SK-N-SH (cell line): ENCODE measurements at regions not wholly inside any gene's neighbourhood (a gene's known extent, or its start where the extent isn't known, plus 50 kb on each side); places are given as distances from the start of the nearest gene placed in this dataset.

Source experiments
- CTCF ChIA-PET: fragments of 300-600, 350-600 bp; formaldehyde crosslinking; extraction: SDS; loops from one replicate; lab custom pipeline; 2021; lab: Yijun Ruan, JAX
- POLR2A ChIA-PET: fragments of 350-600 bp; sonication (Branson Sonifier 250); formaldehyde crosslinking; extraction: SDS; loops from one replicate; lab custom pipeline; 2020; ENCODE audit warnings: antibody characterized with exemption, inconsistent platforms; lab: Yijun Ruan, JAX
- DNase-seq: peaks from one replicate; pipeline ENCODE4 v3.0.0; 2012
- H2AFZ ChIP-seq: fragments of 200-600 bp; sonication (generic); 2 replicates; pipeline ENCODE4 v1.8.1; 2016; ENCODE audit warnings: antibody characterized with exemption, mild to moderate bottlenecking, low read depth
- H3F3A ChIP-seq: fragments of 200-600 bp; sonication (generic); replicated peaks from 2 replicates; pipeline ENCODE3; 2016; ENCODE audit warnings: antibody characterized with exemption, mild to moderate bottlenecking; ENCODE audit not compliant: insufficient read depth
- H3K27ac ChIP-seq, 2 experiments: fragments of 200-500 bp in 1 of 2; fragments of 200-600 bp in 1 of 2; sonication (Bioruptor generic) in 1 of 2; sonication (generic), shearing (Covaris generic) in 1 of 2; 2 replicates each; pipeline versions ENCODE4 v1.5.1 to v1.6.1; 2014 to 2016; ENCODE audit warnings: low read depth in 2 of 2, inconsistent platforms in 1 of 2, low read length in 1 of 2, mild to moderate bottlenecking in 1 of 2, mixed read lengths in 1 of 2
- H3K27me3 ChIP-seq: fragments of 200-600 bp; sonication (generic), shearing (Covaris generic); 2 replicates; pipeline ENCODE4 v1.6.1; 2016; ENCODE audit warnings: mixed run types; ENCODE audit not compliant: insufficient read depth
- H3K36me3 ChIP-seq, 2 experiments: fragments of 200-500 bp in 1 of 2; fragments of 200-600 bp in 1 of 2; sonication (Bioruptor generic) in 1 of 2; sonication (generic) in 1 of 2; replicated peaks in 1 of 2; 2 replicates each; pipeline versions ENCODE3 to v1.5.1; 2014 to 2016; ENCODE audit warnings: low read length in 1 of 2, mild to moderate bottlenecking in 1 of 2; ENCODE audit not compliant: insufficient read depth in 2 of 2, control insufficient read depth in 1 of 2
- H3K4me1 ChIP-seq, 2 experiments: fragments of 200-500 bp in 1 of 2; fragments of 200-600 bp in 1 of 2; sonication (Bioruptor generic) in 1 of 2; sonication (generic), shearing (Covaris generic) in 1 of 2; 2 replicates each; pipeline versions ENCODE4 v1.5.1 to v1.6.1; 2014 to 2016; ENCODE audit warnings: low read depth in 1 of 2, low read length in 1 of 2, mixed run types in 1 of 2; ENCODE audit not compliant: insufficient read depth in 2 of 2, control insufficient read depth in 1 of 2
- H3K4me2 ChIP-seq: fragments of 200-600 bp; sonication (generic), shearing (Covaris generic); 2 replicates; pipeline ENCODE4 v1.6.1; 2017; ENCODE audit warnings: mixed run types
- H3K4me3 ChIP-seq, 2 experiments: fragments of 200-500 bp in 1 of 2; fragments of 200-600 bp in 1 of 2; sonication (Bioruptor generic) in 1 of 2; sonication (generic), shearing (Covaris generic) in 1 of 2; 2 replicates each; pipeline versions ENCODE4 v1.5.1 to v1.8.1; 2014 to 2016; ENCODE audit warnings: low read depth in 2 of 2, inconsistent platforms in 1 of 2, low read length in 1 of 2, mild to moderate bottlenecking in 1 of 2, mixed read lengths in 1 of 2, moderate library complexity in 1 of 2
- H3K79me2 ChIP-seq: fragments of 200-600 bp; sonication (generic); 2 replicates; pipeline ENCODE4 v1.8.1; 2017; ENCODE audit warnings: mild to moderate bottlenecking; ENCODE audit not compliant: insufficient read depth
- H3K9ac ChIP-seq: fragments of 200-600 bp; sonication (generic); 2 replicates; pipeline ENCODE4 v1.6.1; 2017; ENCODE audit warnings: mixed run types
- H3K9me2 ChIP-seq: fragments of 200-600 bp; sonication (generic); 2 replicates; pipeline ENCODE4 v1.6.1; 2017; ENCODE audit warnings: mixed run types
- H3K9me3 ChIP-seq: fragments of 200-600 bp; sonication (generic); 2 replicates; pipeline ENCODE4 v1.6.1; 2017; ENCODE audit warnings: mixed run types, mild to moderate bottlenecking, moderate library complexity
- H4K20me1 ChIP-seq: fragments of 200-600 bp; sonication (generic); 2 replicates; pipeline ENCODE4 v1.6.1; 2017; ENCODE audit warnings: mild to moderate bottlenecking, mixed run types; ENCODE audit not compliant: insufficient read depth
- CHD2 ChIP-seq: fragments of 150-350 bp; IDR thresholded peaks from 2 replicates; pipeline ENCODE4 v1.6.1; 2018; ENCODE audit warnings: low read length; ENCODE audit not compliant: partially characterized antibody
- ELF1 ChIP-seq: IDR thresholded peaks from 2 replicates; pipeline ENCODE4 v1.4.0; 2012
- EP300 ChIP-seq, 2 experiments: IDR thresholded peaks; 2 replicates each; pipeline versions ENCODE4 v1.4.0 to v1.6.1; 2012; ENCODE audit warnings: borderline replicate concordance in 1 of 2, low read depth in 1 of 2, low read length in 1 of 2
- EZH2phosphoT487 ChIP-seq: fragments of 200-600 bp; sonication (generic); IDR thresholded peaks from 2 replicates; pipeline ENCODE4 v1.6.1; 2017; ENCODE audit warnings: low read depth, mixed run types, mild to moderate bottlenecking, antibody characterized with exemption, moderate library complexity, borderline replicate concordance
- FOXM1 ChIP-seq: IDR thresholded peaks from 2 replicates; pipeline ENCODE4 v1.4.0; 2012; ENCODE audit warnings: low read depth, mild to moderate bottlenecking
- JUND ChIP-seq: IDR thresholded peaks from 2 replicates; pipeline ENCODE4 v1.4.0; 2012
- MEF2A ChIP-seq: IDR thresholded peaks from 2 replicates; pipeline ENCODE4 v1.4.0; 2012; ENCODE audit warnings: low read depth, borderline replicate concordance
- MXI1 ChIP-seq: IDR thresholded peaks from 2 replicates; pipeline ENCODE4 v1.6.1; 2012; ENCODE audit warnings: mild to moderate bottlenecking, low read depth, low read length, improper control_type of control experiment
- NFIC ChIP-seq: IDR thresholded peaks from 2 replicates; pipeline ENCODE4 v1.4.0; 2012; ENCODE audit warnings: borderline replicate concordance
- POLR2AphosphoS5 ChIP-seq: IDR thresholded peaks from 2 replicates; pipeline ENCODE4 v1.6.1; 2012; ENCODE audit warnings: low read depth, low read length
- RAD21 ChIP-seq: IDR thresholded peaks from 2 replicates; pipeline ENCODE4 v1.6.1; 2012; ENCODE audit warnings: mild to moderate bottlenecking, low read length
- RFX5 ChIP-seq: IDR thresholded peaks from 2 replicates; pipeline ENCODE4 v1.6.1; 2012; ENCODE audit warnings: mild to moderate bottlenecking, improper control_type of control experiment, low read length
- RXRA ChIP-seq: IDR thresholded peaks from 2 replicates; pipeline ENCODE4 v1.4.0; 2012; ENCODE audit warnings: low read depth, mild to moderate bottlenecking, borderline replicate concordance
- SIN3A ChIP-seq: IDR thresholded peaks from 2 replicates; pipeline ENCODE4 v1.6.1; 2012; ENCODE audit warnings: low read depth, mild to moderate bottlenecking, low read length, moderate library complexity, borderline replicate concordance
- TCF12 ChIP-seq: IDR thresholded peaks from 2 replicates; pipeline ENCODE4 v1.4.0; 2012
- TEAD4 ChIP-seq: IDR thresholded peaks from 2 replicates; pipeline ENCODE4 v1.4.0; 2012; ENCODE audit warnings: mild to moderate bottlenecking, borderline replicate concordance; ENCODE audit not compliant: insufficient read depth
- YY1 ChIP-seq: IDR thresholded peaks from 2 replicates; pipeline ENCODE4 v1.4.0; 2012; ENCODE audit warnings: low read depth, mild to moderate bottlenecking
- whole genome bisulfite sequencing: methylation state at CpG from one replicate; pipeline ENCODE4 v1.1.6; 2017; ENCODE audit warnings: low lambda C conversion rate; 5-methylcytosine and 5-hydroxymethylcytosine counted together
- TF ChIP-seq, protein P1 (sequence below): IDR thresholded peaks from 2 replicates; pipeline ENCODE4 v1.6.1; 2012; ENCODE audit warnings: mild to moderate bottlenecking, low read depth, low read length, moderate library complexity
- TF ChIP-seq, protein P2 (sequence below): fragments of 150-350 bp; IDR thresholded peaks from 2 replicates; pipeline ENCODE4 v1.6.1; 2017; ENCODE audit warnings: antibody characterized with exemption, low read length, low read depth, borderline replicate concordance
- TF ChIP-seq, protein P3 (sequence below): fragments of 200-600 bp; sonication (generic); IDR thresholded peaks from 2 replicates; pipeline ENCODE4 v1.6.1; 2017; ENCODE audit warnings: antibody characterized with exemption, mild to moderate bottlenecking, moderate library complexity
- TF ChIP-seq, protein P4 (sequence below): IDR thresholded peaks from 2 replicates; pipeline ENCODE4 v1.4.0; 2012; ENCODE audit warnings: low read depth
- TF ChIP-seq, protein P5 (sequence below): IDR thresholded peaks from 2 replicates; pipeline ENCODE4 v1.4.0; 2012; ENCODE audit warnings: low read depth, borderline replicate concordance

DNA sequence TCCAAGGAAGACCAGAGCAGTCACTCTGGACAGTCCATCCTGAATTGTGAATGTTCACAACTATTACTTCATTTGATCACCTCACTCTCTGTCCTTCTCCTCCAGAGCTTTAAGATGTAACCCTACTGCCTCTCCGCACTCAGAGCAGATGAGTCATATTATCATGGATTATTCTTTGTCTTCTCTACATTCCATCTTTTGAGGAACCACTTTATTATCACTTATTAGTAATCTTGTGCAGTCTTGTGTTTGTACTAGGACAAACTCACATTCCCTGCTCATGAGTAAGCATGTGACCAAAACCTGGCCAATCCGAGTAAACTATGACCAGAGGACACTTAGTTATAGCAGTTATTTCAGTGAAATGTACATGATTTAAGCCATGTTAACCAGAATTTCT, 401.5 kb upstream of the ADGRB3 start (continued):
- TF ChIP-seq, protein P1, sequence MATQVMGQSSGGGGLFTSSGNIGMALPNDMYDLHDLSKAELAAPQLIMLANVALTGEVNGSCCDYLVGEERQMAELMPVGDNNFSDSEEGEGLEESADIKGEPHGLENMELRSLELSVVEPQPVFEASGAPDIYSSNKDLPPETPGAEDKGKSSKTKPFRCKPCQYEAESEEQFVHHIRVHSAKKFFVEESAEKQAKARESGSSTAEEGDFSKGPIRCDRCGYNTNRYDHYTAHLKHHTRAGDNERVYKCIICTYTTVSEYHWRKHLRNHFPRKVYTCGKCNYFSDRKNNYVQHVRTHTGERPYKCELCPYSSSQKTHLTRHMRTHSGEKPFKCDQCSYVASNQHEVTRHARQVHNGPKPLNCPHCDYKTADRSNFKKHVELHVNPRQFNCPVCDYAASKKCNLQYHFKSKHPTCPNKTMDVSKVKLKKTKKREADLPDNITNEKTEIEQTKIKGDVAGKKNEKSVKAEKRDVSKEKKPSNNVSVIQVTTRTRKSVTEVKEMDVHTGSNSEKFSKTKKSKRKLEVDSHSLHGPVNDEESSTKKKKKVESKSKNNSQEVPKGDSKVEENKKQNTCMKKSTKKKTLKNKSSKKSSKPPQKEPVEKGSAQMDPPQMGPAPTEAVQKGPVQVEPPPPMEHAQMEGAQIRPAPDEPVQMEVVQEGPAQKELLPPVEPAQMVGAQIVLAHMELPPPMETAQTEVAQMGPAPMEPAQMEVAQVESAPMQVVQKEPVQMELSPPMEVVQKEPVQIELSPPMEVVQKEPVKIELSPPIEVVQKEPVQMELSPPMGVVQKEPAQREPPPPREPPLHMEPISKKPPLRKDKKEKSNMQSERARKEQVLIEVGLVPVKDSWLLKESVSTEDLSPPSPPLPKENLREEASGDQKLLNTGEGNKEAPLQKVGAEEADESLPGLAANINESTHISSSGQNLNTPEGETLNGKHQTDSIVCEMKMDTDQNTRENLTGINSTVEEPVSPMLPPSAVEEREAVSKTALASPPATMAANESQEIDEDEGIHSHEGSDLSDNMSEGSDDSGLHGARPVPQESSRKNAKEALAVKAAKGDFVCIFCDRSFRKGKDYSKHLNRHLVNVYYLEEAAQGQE = no peak
- TF ChIP-seq JUND = no peak
- TF ChIP-seq, protein P2, sequence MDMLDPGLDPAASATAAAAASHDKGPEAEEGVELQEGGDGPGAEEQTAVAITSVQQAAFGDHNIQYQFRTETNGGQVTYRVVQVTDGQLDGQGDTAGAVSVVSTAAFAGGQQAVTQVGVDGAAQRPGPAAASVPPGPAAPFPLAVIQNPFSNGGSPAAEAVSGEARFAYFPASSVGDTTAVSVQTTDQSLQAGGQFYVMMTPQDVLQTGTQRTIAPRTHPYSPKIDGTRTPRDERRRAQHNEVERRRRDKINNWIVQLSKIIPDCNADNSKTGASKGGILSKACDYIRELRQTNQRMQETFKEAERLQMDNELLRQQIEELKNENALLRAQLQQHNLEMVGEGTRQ = no peak
- no peak for TF ChIP-seq FOXM1
- no peak for TF ChIP-seq CHD2
- TF ChIP-seq EP300 (IDR thresholded peaks at IDR 0.05; ENCODE audit: borderline replicate concordance in 1 of 2, low read depth in 1 of 2, low read length in 1 of 2) = no peak

DNA sequence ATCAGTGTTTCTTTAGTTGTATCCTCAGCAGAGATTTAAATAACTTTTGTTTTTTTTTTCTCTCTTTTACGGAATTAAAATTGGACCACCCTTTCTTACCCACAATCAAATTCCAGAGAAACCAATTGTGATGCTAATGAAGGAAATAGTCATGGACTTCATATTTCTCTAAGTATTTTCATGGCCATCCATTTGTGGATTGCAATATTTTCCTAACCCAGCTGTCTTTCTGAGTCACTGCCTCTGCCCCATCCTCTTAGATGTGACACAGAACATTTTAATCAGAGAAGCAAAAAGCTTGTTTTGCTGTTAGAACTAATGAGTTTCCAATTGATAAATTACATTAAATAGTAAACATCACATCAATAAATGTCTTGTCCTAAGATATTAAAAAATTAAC, 405.5 kb upstream of the ADGRB3 start:
- Histone ChIP-seq H3K27ac (no peak overlapping the region; a peak in 1 of 4 replicates), H3K4me3 (no peak overlapping the region), H2AFZ (no peak overlapping the region), H3K9me3 (no peaks in the 10 kb centered on the region), H3K79me2 (no peaks in the 10 kb centered on the region), H3K36me3 (no peaks in the 10 kb centered on the region), H3K4me2 (no peak overlapping the region), H4K20me1 (no peaks in the 10 kb centered on the region), H3K9me2 (no peaks in the 10 kb centered on the region), H3K4me1 (peaks cover 0 to 4% of the 10 kb centered on the region in 2 experiments; a peak in 1 of 4 replicates), H3K9ac (no peak overlapping the region), H3F3A (no peaks in the 10 kb centered on the region), H3K27me3 (no peaks in the 10 kb centered on the region)
- TF ChIP-seq, protein P3, sequence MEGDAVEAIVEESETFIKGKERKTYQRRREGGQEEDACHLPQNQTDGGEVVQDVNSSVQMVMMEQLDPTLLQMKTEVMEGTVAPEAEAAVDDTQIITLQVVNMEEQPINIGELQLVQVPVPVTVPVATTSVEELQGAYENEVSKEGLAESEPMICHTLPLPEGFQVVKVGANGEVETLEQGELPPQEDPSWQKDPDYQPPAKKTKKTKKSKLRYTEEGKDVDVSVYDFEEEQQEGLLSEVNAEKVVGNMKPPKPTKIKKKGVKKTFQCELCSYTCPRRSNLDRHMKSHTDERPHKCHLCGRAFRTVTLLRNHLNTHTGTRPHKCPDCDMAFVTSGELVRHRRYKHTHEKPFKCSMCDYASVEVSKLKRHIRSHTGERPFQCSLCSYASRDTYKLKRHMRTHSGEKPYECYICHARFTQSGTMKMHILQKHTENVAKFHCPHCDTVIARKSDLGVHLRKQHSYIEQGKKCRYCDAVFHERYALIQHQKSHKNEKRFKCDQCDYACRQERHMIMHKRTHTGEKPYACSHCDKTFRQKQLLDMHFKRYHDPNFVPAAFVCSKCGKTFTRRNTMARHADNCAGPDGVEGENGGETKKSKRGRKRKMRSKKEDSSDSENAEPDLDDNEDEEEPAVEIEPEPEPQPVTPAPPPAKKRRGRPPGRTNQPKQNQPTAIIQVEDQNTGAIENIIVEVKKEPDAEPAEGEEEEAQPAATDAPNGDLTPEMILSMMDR = no peak
- TF ChIP-seq RXRA = no peak
- TF ChIP-seq EP300 (IDR thresholded peaks at IDR 0.05; ENCODE audit: borderline replicate concordance in 1 of 2, low read depth in 1 of 2, low read length in 1 of 2) = no peak
- no peak for TF ChIP-seq NFIC
- TF ChIP-seq, protein P4, sequence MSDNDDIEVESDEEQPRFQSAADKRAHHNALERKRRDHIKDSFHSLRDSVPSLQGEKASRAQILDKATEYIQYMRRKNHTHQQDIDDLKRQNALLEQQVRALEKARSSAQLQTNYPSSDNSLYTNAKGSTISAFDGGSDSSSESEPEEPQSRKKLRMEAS = no peak
- no peak for TF ChIP-seq SIN3A
- no peak for TF ChIP-seq CHD2
- no peak for TF ChIP-seq TCF12
- TF ChIP-seq MEF2A = no peak
- TF ChIP-seq MXI1 = no peak
- TF ChIP-seq, protein P5, sequence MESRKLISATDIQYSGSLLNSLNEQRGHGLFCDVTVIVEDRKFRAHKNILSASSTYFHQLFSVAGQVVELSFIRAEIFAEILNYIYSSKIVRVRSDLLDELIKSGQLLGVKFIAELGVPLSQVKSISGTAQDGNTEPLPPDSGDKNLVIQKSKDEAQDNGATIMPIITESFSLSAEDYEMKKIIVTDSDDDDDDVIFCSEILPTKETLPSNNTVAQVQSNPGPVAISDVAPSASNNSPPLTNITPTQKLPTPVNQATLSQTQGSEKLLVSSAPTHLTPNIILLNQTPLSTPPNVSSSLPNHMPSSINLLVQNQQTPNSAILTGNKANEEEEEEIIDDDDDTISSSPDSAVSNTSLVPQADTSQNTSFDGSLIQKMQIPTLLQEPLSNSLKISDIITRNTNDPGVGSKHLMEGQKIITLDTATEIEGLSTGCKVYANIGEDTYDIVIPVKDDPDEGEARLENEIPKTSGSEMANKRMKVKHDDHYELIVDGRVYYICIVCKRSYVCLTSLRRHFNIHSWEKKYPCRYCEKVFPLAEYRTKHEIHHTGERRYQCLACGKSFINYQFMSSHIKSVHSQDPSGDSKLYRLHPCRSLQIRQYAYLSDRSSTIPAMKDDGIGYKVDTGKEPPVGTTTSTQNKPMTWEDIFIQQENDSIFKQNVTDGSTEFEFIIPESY = no peak
- no peak for TF ChIP-seq ELF1
- TF ChIP-seq RFX5 = no peak
- no peak for TF ChIP-seq EZH2phosphoT487
- TF ChIP-seq TEAD4 = no peak
- TF ChIP-seq JUND = no peak
- no peak for TF ChIP-seq RAD21
- no peak for TF ChIP-seq POLR2AphosphoS5
- TF ChIP-seq YY1 = no peak
- WGBS = 25% methylated on average over 1 of the region's 1 CpG
- no peak for DNase-seq
- ChIA-PET POLR2A (interaction anchor here (0.7 kb wide), 1 partner anchor 406 kb away, joined by 3 read pairs; the partner anchor contains the start of gene ADGRB3), CTCF (no interaction called here)
